CD4-positive, alpha-beta T cell treated with Interleukin-6 for 4 hours (primary cell): ENCODE measurements at regions not wholly inside any gene's neighbourhood (a gene's known extent, or its start where the extent isn't known, plus 50 kb on each side); places are given as distances from the start of the nearest gene placed in this dataset.

ENCODE experiments used
- DNase-seq: peaks from one replicate; pipeline ENCODE4 v3.0.0-alpha.2; 2020; ENCODE audit warnings: mixed read lengths

GRCh38 chrX:9318213-9318612 lies 146.6 kb upstream of the TBL1X start:
- DNase-seq: peak; percentile 26

GRCh38 chrX:9318766-9319165 lies 146.1 kb upstream of the TBL1X start:
- no peak for DNase-seq

GRCh38 chrX:9320940-9321339 lies 143.9 kb upstream of the TBL1X start:
- DNase-seq: no peak

- DNase-seq: no peak
Measured at GRCh38 chrX:9324676-9325075, 140.2 kb upstream of the TBL1X start.

- DNase-seq: no peak
Measured at GRCh38 chrX:9326369-9326768, 138.5 kb upstream of the TBL1X start.

GRCh38 chrX:9327086-9327746 lies 137.6 kb upstream of the TBL1X start:
- DNase-seq: no peak

GRCh38 chrX:9327747-9328145 lies 137.1 kb upstream of the TBL1X start:
- DNase-seq: no peak

- no peak for DNase-seq
Measured at GRCh38 chrX:9329056-9329455, 135.8 kb upstream of the TBL1X start.

GRCh38 chrX:9330249-9330982 lies 134.4 kb upstream of the TBL1X start:
- DNase-seq: no peak

GRCh38 chrX:9333873-9334560 lies 130.8 kb upstream of the TBL1X start:
- no peak for DNase-seq

GRCh38 chrX:9335251-9335650 lies 129.6 kb upstream of the TBL1X start:
- no peak for DNase-seq

- DNase-seq: peak; percentile 42
Measured at GRCh38 chrX:9336456-9336855, 128.4 kb upstream of the TBL1X start.

- no peak for DNase-seq
Measured at GRCh38 chrX:9337046-9337445, 127.8 kb upstream of the TBL1X start.

- no peak for DNase-seq
Measured at GRCh38 chrX:9338986-9339385, 125.9 kb upstream of the TBL1X start.

GRCh38 chrX:9339603-9340491 lies 125.0 kb upstream of the TBL1X start:
- peak; percentile 56 for DNase-seq

GRCh38 chrX:9340598-9341290 lies 124.1 kb upstream of the TBL1X start:
- DNase-seq: peak; percentile 62

- peak; percentile 85 for DNase-seq
Measured at GRCh38 chrX:9341291-9342201, 123.3 kb upstream of the TBL1X start.

GRCh38 chrX:9342561-9343051 lies 122.3 kb upstream of the TBL1X start:
- peak; percentile 63 for DNase-seq

GRCh38 chrX:9343971-9344370 lies 120.9 kb upstream of the TBL1X start:
- DNase-seq: no peak

- DNase-seq: no peak
Measured at GRCh38 chrX:9345957-9346356, 118.9 kb upstream of the TBL1X start.
